ENCODE measurements at regions not wholly inside any gene's neighbourhood (a gene's known extent, or its start where the extent isn't known, plus 50 kb on each side); places are given as distances from the start of the nearest gene placed in this dataset.
"Not testable (repeated sequence)": the region's sequence is repeated elsewhere in the genome, so short reads cannot be mapped to it uniquely, and the experiment has no call there.

- DNase-seq: no peak
Observed at GRCh38 chr5:144742361-144742760, 571.7 kb downstream of the KCTD16 start.

GRCh38 chr5:144731786-144732185 lies 561.1 kb downstream of the KCTD16 start:
- no peak for DNase-seq

- DNase-seq: no peak
Observed at GRCh38 chr5:144712090-144712489, 541.4 kb downstream of the KCTD16 start.

- DNase-seq: no peak
Observed at GRCh38 chr5:144711172-144711571, 540.5 kb downstream of the KCTD16 start.

GRCh38 chr5:144710637-144711036 lies 540.0 kb downstream of the KCTD16 start:
- DNase-seq: no peak

DNA sequence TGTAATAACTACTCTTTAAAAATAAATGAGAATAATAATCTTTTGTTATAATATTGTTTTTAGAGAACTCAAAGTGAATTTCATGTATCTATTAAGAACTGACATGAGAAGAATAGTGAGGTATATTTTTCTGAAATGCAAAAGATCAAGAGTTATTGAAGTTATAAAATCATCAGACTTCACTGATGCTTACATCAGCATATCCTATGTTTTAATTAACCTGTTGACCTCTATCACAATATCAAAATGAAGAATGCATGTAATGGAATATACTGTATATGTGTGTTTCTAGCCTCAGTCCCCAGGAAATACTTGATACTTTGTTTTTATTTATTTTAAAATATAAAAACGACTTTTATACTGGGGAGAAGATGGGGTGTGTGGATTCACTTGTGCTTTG lies 533.1 kb downstream of the KCTD16 start:
- no peak for DNase-seq

DNA sequence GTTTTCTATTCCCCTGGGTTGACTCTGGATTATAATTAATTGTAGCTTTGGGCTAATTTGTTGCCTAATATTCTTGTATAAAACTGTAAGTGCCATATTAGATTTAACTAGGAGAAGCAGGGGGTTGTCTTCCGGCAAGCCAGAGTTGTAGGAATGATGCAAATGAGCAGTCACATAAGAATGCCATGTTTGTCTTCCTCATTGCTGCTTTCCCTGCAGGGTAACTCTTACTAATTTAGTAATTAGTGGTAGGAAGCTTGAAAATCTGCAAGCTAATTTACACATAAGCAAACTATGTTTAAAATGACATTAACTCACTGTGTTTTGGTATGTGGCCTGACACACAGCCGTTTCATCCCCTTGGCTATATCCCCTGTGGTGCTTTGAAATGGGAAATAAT lies 527.8 kb downstream of the KCTD16 start:
- DNase-seq: no peak

GRCh38 chr5:144697847-144698262 lies 527.2 kb downstream of the KCTD16 start:
- no peak for DNase-seq

GRCh38 chr5:144691936-144692335 lies 521.3 kb downstream of the KCTD16 start:
- no peak for DNase-seq

DNA sequence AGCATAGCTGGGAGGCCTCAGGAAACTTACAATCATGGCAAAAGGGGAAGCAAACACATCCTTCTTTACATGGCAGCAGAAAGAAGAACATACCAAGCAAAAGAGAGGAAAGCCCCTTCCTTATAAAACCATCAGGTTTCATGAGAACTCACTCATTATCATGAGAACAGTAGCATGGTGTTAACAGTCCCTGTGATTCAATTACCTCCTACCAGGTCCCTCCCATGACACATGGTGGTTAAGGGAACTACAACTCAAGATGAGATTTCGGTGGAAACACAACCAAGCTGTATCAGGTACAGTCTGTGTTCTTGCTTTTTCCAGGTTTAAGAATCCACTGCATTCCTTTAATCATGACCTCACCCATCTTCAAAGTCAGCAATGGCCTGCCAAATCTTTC lies 514.2 kb downstream of the KCTD16 start:
- DNase-seq: no peak

DNA sequence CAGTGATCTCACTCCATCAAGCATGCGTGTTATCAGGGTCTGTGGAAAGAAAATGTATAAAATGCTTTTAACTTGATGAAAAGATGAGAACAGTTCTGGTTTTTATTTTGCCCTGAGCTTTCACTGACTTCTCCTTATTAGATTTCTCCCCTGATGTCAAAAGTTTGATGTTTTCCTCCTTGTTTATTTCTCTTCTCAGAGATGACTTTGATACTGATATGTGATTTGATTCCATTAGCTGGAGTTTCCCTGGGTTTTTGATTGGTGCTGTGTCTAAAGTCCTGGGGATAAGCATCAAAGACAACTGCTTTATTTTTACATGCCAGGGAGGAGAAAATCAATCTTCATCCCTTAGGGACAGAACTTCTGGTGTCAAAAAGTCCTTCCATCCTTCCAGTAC lies 510.0 kb downstream of the KCTD16 start:
- no peak for DNase-seq

DNA sequence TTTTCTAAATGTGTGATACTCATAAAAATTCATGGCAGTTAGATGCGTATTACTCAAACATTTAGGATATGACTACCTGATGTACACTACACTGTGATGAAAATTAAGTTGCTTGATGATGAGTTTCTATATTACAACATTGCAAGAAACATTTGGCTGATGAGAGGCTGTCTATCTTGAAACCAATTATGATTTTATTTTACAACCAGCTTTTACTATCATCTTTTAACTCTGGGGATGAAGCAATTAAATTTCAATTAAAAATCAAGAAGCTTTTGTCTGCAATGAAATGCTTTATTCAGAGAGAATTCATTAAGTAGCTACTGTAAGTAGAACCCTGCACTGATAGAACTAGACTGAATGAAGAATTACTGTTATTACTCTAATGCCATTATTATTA lies 500.4 kb downstream of the KCTD16 start:
- DNase-seq: no peak

- DNase-seq: no peak
Observed at GRCh38 chr5:144659634-144660227, 489.1 kb downstream of the KCTD16 start.

DNA sequence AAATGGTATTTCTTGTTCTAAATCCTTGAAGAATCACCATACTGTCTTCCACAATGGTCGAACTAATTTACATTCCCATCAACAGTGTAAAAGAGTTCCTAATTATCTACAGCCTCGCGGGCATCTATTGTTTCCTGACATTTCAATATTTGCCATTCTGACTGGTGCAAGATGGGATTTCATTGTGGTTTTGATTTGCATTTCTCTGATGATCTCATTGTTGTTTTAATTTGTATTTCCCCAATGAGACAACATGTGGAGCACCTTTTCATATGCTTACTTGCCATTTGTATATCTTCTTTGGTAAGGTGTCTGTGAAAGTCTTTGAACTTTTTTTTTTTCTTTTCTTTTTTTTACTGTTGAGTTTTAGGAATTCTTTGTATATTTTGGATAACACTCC lies 473.6 kb downstream of the KCTD16 start:
- DNase-seq: no peak

DNA sequence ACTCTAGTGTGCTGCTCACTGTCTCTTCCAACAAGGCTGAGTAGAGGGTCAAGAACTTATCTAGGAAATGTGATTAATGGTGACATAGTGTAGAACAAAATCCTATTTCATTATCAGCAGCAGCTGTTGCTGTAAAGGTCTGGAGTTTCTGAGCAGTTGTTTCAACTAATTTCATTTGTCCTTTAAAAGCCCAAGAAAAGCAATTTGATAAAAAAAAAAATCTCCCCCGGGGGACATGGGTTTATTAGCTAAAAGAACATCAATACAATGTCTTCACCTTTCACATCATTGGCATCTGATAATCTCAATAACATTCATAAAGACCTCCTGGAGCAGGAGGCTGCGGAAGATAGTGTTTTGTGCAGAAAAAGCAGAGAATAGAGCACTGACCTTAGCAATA lies 468.1 kb downstream of the KCTD16 start:
- no peak for DNase-seq

DNA sequence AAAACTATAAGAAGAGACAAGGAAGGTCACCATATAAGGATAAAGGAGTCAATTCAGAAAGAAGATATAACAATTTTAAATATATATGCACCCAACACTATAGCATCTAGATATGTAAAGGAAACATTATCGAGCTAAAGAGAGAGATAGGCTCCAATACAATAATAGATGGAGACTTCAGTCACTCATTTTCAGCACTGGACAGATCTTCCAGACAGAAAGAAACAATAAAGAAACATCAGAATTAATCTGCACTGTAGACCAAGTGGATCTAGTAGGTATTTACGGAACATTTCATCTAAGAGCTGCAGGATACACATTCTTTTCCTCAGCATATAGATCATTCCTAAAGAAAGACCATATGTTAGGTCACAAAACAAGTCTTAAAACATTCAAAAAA lies 463.5 kb downstream of the KCTD16 start:
- DNase-seq: no peak

- DNase-seq: no peak
Observed at GRCh38 chr5:144598451-144599068, 427.9 kb downstream of the KCTD16 start.

GRCh38 chr5:144596517-144596916 lies 425.8 kb downstream of the KCTD16 start:
- no peak for DNase-seq

DNA sequence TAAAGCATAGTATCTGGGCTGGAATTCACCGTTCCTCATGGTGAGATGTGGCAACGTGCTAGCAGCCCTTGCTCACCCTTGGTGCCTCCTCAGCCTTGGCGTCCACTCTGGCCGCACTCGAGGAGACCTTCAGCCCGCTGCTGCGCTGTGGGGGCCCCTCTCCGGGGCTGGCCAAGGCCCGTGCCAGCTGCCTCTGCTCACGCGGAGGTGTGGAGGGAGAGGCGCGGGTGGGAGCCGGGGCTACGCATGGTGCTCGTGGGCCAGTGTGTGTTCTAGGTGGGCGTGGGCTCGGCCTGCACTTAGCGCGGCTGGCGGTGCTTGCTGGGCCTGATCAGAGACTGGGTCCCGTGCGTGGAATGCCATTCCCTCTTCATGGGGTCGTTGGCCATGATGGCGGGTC lies 424.2 kb downstream of the KCTD16 start:
- DNase-seq: no peak

GRCh38 chr5:144594234-144594633 lies 423.6 kb downstream of the KCTD16 start:
- DNase-seq: not testable (repeated sequence)

- no peak for DNase-seq
Observed at GRCh38 chr5:144585681-144586080, 415.0 kb downstream of the KCTD16 start.

DNA sequence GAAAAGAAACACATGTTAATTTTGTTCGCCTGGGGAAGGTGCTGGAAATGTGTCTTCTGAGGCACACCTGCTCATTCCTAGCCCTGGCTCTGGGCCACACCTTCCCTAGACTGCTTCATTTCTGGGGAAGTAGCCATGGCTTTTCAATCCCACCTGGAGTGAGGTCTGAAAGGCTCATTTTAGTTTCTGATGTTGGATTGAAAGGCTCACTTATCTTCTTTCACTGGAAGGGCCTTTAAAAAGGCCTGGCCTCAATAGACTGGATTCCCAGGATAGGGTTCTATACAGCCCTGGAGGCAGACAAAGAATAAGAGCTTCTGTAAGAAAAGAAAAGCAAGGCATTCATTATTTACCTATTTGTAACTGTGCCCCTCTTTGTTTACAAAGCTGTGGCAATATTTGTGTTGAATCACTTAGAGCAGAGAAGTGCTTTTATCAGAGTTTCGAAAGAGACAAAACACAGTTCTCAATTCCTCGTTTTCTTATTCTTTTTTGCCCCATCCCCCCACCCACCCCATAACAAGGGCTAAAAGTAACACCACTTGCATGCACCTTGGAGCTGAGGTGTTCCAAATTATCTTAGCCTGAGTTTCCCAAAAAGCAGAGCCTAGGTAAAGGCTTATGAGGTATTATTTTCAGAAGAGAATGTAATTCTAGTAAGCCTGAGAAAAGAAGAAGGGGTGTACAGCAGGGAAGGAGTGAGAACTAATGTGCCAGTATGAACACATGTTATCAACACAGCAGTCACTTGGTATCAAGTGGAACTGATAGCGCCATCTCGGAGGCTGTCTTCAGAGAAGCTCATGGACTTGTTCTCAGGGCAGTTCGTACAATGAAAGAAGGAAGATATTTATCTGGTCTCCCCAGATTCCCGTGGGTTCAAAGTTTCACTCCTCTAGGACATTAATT lies 413.1 kb downstream of the KCTD16 start:
- peak; percentile 84 for DNase-seq

GRCh38 chr5:144582066-144582465 lies 411.4 kb downstream of the KCTD16 start:
- DNase-seq: no peak

DNA sequence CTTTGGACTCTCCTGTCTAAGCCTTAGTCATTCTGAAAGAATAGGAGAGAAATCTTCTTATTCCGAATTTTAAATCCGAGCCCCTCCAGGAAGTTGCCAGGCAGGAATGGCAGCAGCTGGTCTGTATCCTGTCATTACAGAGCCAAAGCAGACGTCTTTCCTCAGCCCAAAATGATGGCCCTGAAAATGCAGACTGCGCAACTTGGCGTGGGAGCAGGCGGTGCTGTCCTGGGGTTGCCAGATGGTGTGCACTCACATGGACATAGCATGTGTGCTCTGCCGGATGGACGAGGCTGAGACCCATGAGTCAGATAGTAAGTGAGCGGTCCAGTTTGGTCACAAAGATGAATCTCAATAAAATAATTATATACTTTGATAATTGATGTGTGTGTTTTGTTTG lies 410.4 kb downstream of the KCTD16 start:
- DNase-seq: no peak
